HEK293 (cell line): ENCODE measurements at regions not wholly inside any gene's neighbourhood (a gene's known extent, or its start where the extent isn't known, plus 50 kb on each side); places are given as distances from the start of the nearest gene placed in this dataset.

Experiments
- CTCF ChIA-PET: fragments of 350-600 bp; formaldehyde crosslinking; extraction: SDS; loops from one replicate; lab custom pipeline; 2021; ENCODE audit warnings: antibody characterized with exemption; lab: Yijun Ruan, JAX
- POLR2A ChIA-PET: fragments of 300-600 bp; formaldehyde crosslinking; extraction: SDS; loops from one replicate; lab custom pipeline; 2020; ENCODE audit warnings: antibody characterized with exemption, inconsistent platforms; lab: Yijun Ruan, JAX
- H3K27ac ChIP-seq: fragments of 200-500 bp; sonication (Bioruptor generic); 2 replicates; pipeline ENCODE4 v1.5.1; 2014; ENCODE audit warnings: low read depth, low read length, control low read depth, inconsistent platforms; ENCODE audit errors: extremely low read depth
- H3K36me3 ChIP-seq, 2 experiments: fragments of 200-500 bp in 1 of 2; sonication (Bioruptor generic) in 1 of 2; 1 replicate in 1 of 2; 2 replicates in 1 of 2; pipeline ENCODE4 v1.5.1; 2014 to 2017; ENCODE audit warnings: inconsistent platforms in 2 of 2, low read length in 2 of 2; ENCODE audit not compliant: control insufficient read depth in 2 of 2, insufficient read depth in 1 of 2
- H3K4me1 ChIP-seq: fragments of 200-500 bp; sonication (Bioruptor generic); 2 replicates; pipeline ENCODE4 v1.5.1; 2014; ENCODE audit warnings: mild to moderate bottlenecking, low read length, inconsistent platforms; ENCODE audit not compliant: control insufficient read depth, insufficient read depth
- H3K4me3 ChIP-seq: 2 replicates; pipeline ENCODE4 v1.5.1; 2011; ENCODE audit warnings: low read depth, mild to moderate bottlenecking, control low read depth, low read length, moderate library complexity
- H3K9me3 ChIP-seq: fragments of 200-500 bp; sonication (Bioruptor generic); 2 replicates; pipeline ENCODE4 v1.5.1; 2014; ENCODE audit warnings: low read depth, low read length, inconsistent platforms; ENCODE audit not compliant: control insufficient read depth, insufficient read depth
- BCL11A ChIP-seq: fragments of 450-650 bp; formaldehyde crosslinking; IDR thresholded peaks from 2 replicates; pipeline ENCODE4 v1.5.1; 2016; ENCODE audit warnings: low read depth, missing biosample characterization, missing genetic modification characterization
- BCL6B ChIP-seq: fragments of 450-650 bp; formaldehyde crosslinking; IDR thresholded peaks from 2 replicates; pipeline ENCODE4 v1.5.1; 2017; ENCODE audit warnings: missing biosample characterization, missing genetic modification characterization
- CTCF ChIP-seq: fragments of 450-650 bp; formaldehyde crosslinking; IDR thresholded peaks from 2 replicates; pipeline ENCODE4 v1.5.1; 2016; ENCODE audit warnings: missing biosample characterization, missing genetic modification characterization
- GLIS1 ChIP-seq: fragments of 450-650 bp; formaldehyde crosslinking; IDR thresholded peaks from 2 replicates; pipeline ENCODE4 v1.5.1; 2016; ENCODE audit warnings: missing biosample characterization, missing genetic modification characterization
- IKZF3 ChIP-seq: fragments of 450-650 bp; IDR thresholded peaks from 2 replicates; pipeline ENCODE4 v1.5.0; 2018; ENCODE audit warnings: missing biosample characterization, mild to moderate bottlenecking, missing genetic modification characterization, moderate library complexity
- KLF17 ChIP-seq: fragments of 450-650 bp; formaldehyde crosslinking; IDR thresholded peaks from 2 replicates; pipeline ENCODE4 v1.5.1; 2016; ENCODE audit warnings: missing biosample characterization, missing genetic modification characterization
- SALL2 ChIP-seq: fragments of 450-650 bp; formaldehyde crosslinking; IDR thresholded peaks from 2 replicates; pipeline ENCODE4 v1.5.0; 2017; ENCODE audit warnings: missing biosample characterization, mild to moderate bottlenecking, missing genetic modification characterization, borderline replicate concordance
- YY2 ChIP-seq: fragments of 450-650 bp; formaldehyde crosslinking; IDR thresholded peaks from 2 replicates; pipeline ENCODE4 v1.5.1; 2016; ENCODE audit warnings: missing biosample characterization, missing genetic modification characterization
- ZBTB44 ChIP-seq: fragments of 450-650 bp; IDR thresholded peaks from 2 replicates; pipeline ENCODE4 v1.5.1; 2018; ENCODE audit warnings: missing biosample characterization, mild to moderate bottlenecking, missing genetic modification characterization
- ZBTB49 ChIP-seq: fragments of 450-650 bp; formaldehyde crosslinking; IDR thresholded peaks from 2 replicates; pipeline ENCODE4 v1.5.1; 2016; ENCODE audit warnings: missing biosample characterization, missing genetic modification characterization, low read depth
- ZNF18 ChIP-seq: fragments of 450-650 bp; formaldehyde crosslinking; IDR thresholded peaks from 2 replicates; pipeline ENCODE4 v1.5.1; 2016; ENCODE audit warnings: missing biosample characterization, missing genetic modification characterization
- ZNF184 ChIP-seq: fragments of 450-650 bp; IDR thresholded peaks from 2 replicates; pipeline ENCODE4 v1.5.1; 2018; ENCODE audit warnings: missing biosample characterization, mild to moderate bottlenecking, missing genetic modification characterization
- ZNF23 ChIP-seq: fragments of 450-650 bp; formaldehyde crosslinking; IDR thresholded peaks from 2 replicates; pipeline ENCODE4 v1.5.1; 2016; ENCODE audit warnings: missing biosample characterization, missing genetic modification characterization, borderline replicate concordance
- ZNF239 ChIP-seq: fragments of 450-650 bp; formaldehyde crosslinking; IDR thresholded peaks from 2 replicates; pipeline ENCODE4 v1.5.1; 2016; ENCODE audit warnings: missing biosample characterization, missing genetic modification characterization
- ZNF24 ChIP-seq: fragments of 450-650 bp; formaldehyde crosslinking; IDR thresholded peaks from 2 replicates; pipeline ENCODE4 v1.5.1; 2016; ENCODE audit warnings: missing biosample characterization, missing genetic modification characterization
- ZNF292 ChIP-seq: fragments of 450-650 bp; formaldehyde crosslinking; IDR thresholded peaks from 2 replicates; pipeline ENCODE4 v1.5.1; 2016; ENCODE audit warnings: low read depth, missing biosample characterization, missing genetic modification characterization, borderline replicate concordance
- ZNF391 ChIP-seq: fragments of 450-650 bp; formaldehyde crosslinking; IDR thresholded peaks from 2 replicates; pipeline ENCODE4 v1.5.1; 2016; ENCODE audit warnings: low read depth, missing biosample characterization, missing genetic modification characterization, borderline replicate concordance
- ZNF404 ChIP-seq: fragments of 450-650 bp; formaldehyde crosslinking; IDR thresholded peaks from 2 replicates; pipeline ENCODE4 v1.5.1; 2017; ENCODE audit warnings: missing biosample characterization, missing genetic modification characterization
- ZNF513 ChIP-seq: fragments of 450-650 bp; IDR thresholded peaks from 2 replicates; pipeline ENCODE4 v1.5.1; 2018; ENCODE audit warnings: missing biosample characterization, missing genetic modification characterization
- ZNF549 ChIP-seq: fragments of 450-650 bp; IDR thresholded peaks from 2 replicates; pipeline ENCODE4 v1.5.1; 2018; ENCODE audit warnings: missing biosample characterization, missing genetic modification characterization, mild to moderate bottlenecking, inconsistent platforms, moderate library complexity
- ZNF585B ChIP-seq: fragments of 450-650 bp; formaldehyde crosslinking; IDR thresholded peaks from 2 replicates; pipeline ENCODE4 v1.5.1; 2016; ENCODE audit warnings: missing biosample characterization, missing genetic modification characterization
- ZNF670 ChIP-seq: fragments of 450-650 bp; formaldehyde crosslinking; IDR thresholded peaks from 2 replicates; pipeline ENCODE4 v1.5.1; 2016; ENCODE audit warnings: missing biosample characterization, missing genetic modification characterization, low read depth
- ZNF792 ChIP-seq: fragments of 450-650 bp; formaldehyde crosslinking; IDR thresholded peaks from 2 replicates; pipeline ENCODE4 v1.5.1; 2016; ENCODE audit warnings: missing biosample characterization, missing genetic modification characterization

- H3K4me1 ChIP-seq, result no peaks in the 10 kb centered on the region
- TF ChIP-seq YY2 (no peak), BCL11A (tag by site-specific recombination) (no peak), ZNF391 (tag by site-specific recombination) (no peak), ZNF18 (no peak), ZNF23 (tag by site-specific recombination) (no peak), ZNF184 (tag by site-specific recombination) (no peak), ZNF585B (tag by site-specific recombination) (no peak), ZNF292 (no peak), CTCF (no peak), ZNF239 (tag by site-specific recombination) (no peak), IKZF3 (tag by site-specific recombination) (no peak)
- TF ChIP-seq, all 188 proteins: peak for 0
- Histone ChIP-seq H3K4me3 (no peak overlapping the region), H3K9me3 (no peaks in the 10 kb centered on the region), H3K27ac (no peak overlapping the region), H3K36me3 (no peaks in the 10 kb centered on the region)
- CTCF ChIA-PET, result interaction anchor here (1.2 kb wide), 1 partner anchor 8 kb away, joined by 3 read pairs; no protein-coding TSS in a partner anchor
- POLR2A ChIA-PET, result no interaction called here
Observed at GRCh38 chr6:164114051-164114450, 699.5 kb downstream of the QKI start.

GRCh38 chr6:164113637-164114036, 699.1 kb downstream of the QKI start:
- Histone ChIP-seq H3K9me3 (no peaks in the 10 kb centered on the region), H3K4me3 (no peak overlapping the region), H3K27ac (no peak overlapping the region), H3K36me3 (no peaks in the 10 kb centered on the region), H3K4me1 (no peaks in the 10 kb centered on the region)
- CTCF ChIA-PET, result no interaction called here
- POLR2A ChIA-PET, result no interaction called here
- TF ChIP-seq ZNF404, result no peak
- no peak for TF ChIP-seq BCL6B (tag by site-specific recombination)
- no peak for TF ChIP-seq ZNF513 (tag by site-specific recombination)
- TF ChIP-seq KLF17 (tag by site-specific recombination), result no peak
- TF ChIP-seq SALL2 (tag by site-specific recombination), result no peak
- no peak for TF ChIP-seq ZNF670 (tag by site-specific recombination)
- TF ChIP-seq GLIS1 (tag by site-specific recombination), result no peak
- no peak for TF ChIP-seq ZNF792 (tag by site-specific recombination)
- TF ChIP-seq ZNF24, result no peak
- no peak for TF ChIP-seq ZBTB44 (tag by site-specific recombination)
- TF ChIP-seq ZBTB49 (tag by site-specific recombination), result no peak
- no peak for TF ChIP-seq ZNF549
